HG02798 (cell line): ENCODE measurements at regions not wholly inside any gene's neighbourhood (a gene's known extent, or its start where the extent isn't known, plus 50 kb on each side); places are given as distances from the start of the nearest gene placed in this dataset.
"Not testable (repeated sequence)": the region's sequence is repeated elsewhere in the genome, so short reads cannot be mapped to it uniquely, and the experiment has no call there.

ENCODE experiments used
- ATAC-seq: cut with Tn5 transposase; IDR thresholded peaks from one replicate; pipeline ENCODE4 v1.9.1; 2021; ENCODE audit warnings: mild to moderate bottlenecking; ENCODE audit not compliant: unreplicated experiment, poor library complexity

GRCh38 chr5:128778474-128778873 lies 186.8 kb upstream of the SLC27A6 start:
- no peak for ATAC-seq

DNA sequence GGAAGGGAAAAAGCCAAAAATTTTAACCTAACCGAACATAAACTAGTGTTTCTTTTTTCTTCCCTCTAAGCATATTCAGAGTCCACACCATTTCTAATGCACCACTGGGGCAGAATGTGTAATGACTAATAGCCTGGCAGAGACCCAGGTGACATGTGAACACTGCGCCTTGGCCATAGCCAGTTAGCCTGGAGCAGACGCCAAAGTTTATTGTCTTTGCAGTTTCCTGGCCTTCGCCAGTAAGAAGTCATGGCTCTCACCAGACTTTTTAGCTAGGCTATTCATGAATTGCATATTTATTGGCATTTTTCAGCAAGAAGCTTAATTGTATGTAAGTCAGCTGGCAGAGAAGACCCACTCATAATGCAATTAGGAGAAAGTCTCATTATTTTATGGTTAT lies 182.8 kb upstream of the SLC27A6 start:
- no peak for ATAC-seq

- no peak for ATAC-seq
Measured at GRCh38 chr5:128784726-128785125, 180.6 kb upstream of the SLC27A6 start.

GRCh38 chr5:128791312-128791711 lies 174.0 kb upstream of the SLC27A6 start:
- no peak for ATAC-seq

DNA sequence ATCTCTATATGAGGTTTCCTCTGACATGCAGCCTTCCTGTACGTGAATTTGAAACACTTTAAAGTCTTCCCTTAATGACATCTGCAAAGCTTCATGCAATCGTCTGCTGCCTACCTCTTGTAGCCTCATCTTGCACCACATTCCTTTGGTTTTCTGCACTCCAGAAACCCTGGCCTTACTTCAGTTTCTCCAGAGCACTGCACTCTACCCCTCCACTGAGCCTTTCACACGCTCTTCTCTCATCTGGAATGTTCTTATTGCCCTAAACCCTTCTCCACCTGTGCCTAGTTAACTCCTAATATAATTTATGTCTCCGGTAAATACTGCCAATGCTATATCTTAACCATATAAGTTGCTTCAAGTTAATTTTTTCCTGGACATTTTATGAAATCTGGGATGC lies 168.8 kb upstream of the SLC27A6 start:
- no peak for ATAC-seq

DNA sequence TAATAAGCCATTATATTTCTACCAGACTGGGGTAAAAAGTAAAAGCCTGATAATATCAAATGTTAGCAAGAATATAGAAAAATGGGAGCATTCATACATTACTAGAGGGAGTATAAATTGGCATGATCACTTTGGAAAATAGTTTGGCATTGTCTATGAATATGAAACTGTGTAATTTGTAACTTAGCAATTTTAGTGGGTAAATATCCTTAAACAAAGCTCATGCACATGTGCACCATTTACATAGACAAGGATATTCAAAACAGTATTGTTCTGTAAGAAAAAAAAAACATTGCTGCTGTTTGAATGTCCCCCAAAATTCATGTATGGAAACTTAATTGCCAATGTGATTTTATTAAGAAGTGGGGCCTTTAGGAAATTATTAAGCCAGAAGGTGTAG lies 166.4 kb upstream of the SLC27A6 start:
- ATAC-seq, result no peak

DNA sequence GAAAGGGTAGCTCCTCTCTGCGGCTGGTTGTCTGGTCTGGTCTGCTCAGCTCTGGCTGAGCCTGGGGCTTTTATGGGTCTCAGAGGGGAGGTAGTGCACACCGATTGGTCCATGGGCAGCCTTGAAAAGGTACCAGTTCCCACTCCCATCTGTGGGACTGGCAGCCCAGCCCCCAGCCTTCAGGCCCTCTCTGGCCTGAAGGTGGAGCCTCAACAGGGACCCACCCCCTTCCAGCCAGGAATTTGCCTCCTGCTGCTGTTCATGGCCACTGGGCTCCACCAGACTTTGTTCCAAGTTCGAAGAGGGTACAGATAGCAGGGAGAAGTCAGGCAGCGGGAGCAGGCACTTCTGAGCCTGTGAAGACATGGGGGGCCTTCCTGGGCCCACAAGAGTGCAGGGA lies 165.3 kb upstream of the SLC27A6 start:
- ATAC-seq, result no peak

DNA sequence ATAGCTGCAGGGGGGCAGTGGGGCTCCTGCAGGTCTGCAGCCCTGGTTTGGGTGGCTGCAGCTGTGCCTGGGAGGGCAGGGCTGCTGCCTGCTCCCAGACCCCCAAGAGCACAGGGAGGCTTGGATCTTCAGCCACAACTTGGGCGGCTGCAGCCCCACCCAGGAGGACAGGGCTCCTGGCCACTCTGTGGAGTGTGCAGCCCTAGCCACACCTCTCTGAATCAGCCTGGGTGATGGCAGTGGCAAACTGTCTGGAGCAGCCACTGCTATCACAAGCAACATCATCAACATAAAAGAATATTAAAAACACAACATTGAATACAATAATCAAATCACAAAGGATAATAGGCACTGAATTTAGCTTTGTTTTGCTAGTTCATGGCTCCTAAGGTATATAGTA lies 164.9 kb upstream of the SLC27A6 start:
- no peak for ATAC-seq

DNA sequence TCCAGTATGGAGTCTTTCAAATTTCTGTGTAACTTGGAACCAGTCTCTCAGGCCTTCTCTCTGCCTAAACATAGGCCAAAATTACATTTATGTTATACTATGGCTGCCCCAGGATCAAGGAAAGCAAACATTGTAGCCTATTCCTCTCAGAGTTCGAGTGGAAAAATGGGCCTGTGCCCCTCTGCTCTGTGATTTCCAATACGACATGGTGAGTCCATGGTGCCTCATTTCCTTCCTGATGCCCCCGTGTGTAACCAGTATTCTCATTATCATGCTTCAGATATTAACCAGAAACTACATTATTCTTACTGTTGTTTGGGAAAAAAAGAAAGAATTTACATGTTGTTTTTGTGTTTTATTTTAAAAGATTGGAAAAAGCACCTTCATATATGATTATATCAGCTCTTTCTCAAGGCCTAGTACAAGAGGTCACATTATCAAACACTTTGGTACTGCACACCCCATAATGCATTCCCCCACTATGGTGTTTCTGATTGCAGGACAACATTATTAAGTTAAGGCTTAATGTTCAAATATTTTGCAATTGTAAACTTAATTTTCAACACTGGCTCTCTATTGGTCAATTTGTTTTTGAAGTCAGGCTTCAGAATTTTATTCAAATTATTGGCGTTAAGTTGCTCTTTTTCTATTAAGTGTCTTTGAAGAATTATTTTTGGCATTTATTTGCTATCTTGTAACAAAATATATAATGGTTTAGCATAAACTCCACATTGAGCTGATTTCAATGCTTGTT lies 151.8 kb upstream of the SLC27A6 start:
- no peak for ATAC-seq

DNA sequence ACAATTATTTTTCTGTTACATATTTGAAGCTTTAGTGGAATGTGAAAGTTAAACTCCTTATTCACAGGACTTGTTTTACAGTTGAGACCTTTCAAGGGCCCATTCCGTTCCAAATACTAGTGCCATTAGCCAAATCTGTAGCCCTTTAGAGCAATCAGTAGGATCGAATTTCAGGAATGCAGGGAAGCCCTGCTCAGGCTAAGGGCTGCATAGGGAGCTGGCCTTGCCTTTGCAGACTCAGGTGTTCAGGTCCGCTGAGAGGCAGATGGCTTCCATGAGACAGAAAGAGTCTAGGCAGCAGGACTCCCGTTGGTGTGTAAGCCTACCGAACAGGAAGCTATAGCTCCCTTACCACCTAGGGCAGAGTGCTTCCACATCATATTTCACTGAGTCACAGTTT lies 150.1 kb upstream of the SLC27A6 start:
- no peak for ATAC-seq

DNA sequence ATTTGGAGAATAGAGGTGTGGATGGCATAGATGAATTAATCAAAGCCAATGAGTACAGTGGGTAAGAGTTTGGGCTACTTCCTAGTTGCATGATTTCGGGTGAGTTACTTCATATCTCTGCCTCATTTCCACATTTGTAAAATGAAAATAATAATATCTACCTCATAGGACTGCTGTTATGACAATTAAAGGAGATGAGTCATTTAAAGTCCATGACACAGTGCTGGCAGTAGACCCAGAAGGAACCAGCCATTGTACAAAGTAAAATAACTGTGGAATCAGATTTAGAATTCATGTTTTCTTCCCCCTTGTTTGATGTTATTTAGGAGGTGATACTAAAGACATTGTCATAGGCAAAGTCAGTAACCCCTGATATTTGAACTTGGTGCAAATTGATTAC lies 139.5 kb upstream of the SLC27A6 start:
- ATAC-seq, result no peak

DNA sequence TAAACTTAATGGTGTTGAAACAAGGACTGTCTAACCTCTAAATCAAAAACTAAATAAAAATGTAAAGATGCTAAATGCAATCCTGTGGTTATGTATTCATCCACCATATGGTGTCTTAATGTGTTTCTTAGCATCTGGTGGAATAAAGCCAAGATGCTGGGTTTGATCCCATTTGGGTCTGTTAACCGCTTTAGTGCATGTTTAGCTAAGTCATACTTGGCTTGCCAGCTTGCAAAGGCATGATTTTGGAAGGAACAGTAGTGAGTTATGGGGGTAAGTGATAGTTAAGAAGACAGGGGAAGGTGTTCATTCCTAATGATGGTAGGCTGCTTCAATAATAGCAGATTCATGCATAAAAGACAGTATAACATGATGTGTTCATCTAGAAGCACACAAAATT lies 139.0 kb upstream of the SLC27A6 start:
- no peak for ATAC-seq

- no peak for ATAC-seq
Measured at GRCh38 chr5:128836571-128836970, 128.7 kb upstream of the SLC27A6 start.

DNA sequence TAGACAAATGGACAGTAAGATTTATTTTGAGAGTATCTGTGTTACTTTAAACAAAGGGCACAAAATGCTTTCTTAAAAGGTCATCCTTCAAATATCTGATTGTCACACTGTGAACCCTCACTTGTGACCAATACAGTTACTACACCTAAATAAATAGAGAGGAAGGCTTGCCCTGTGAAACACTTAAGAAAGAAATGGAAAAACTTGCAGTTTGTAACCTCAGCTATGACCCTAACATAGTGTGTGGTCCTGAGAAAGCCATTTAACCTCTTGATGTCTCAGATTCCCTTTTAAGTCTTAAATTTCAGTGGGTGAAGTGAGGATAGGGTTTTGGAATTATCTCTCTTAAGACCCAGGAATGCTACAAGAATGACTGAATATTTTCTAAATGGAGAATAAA lies 126.7 kb upstream of the SLC27A6 start:
- no peak for ATAC-seq

GRCh38 chr5:128842241-128842640 lies 123.0 kb upstream of the SLC27A6 start:
- ATAC-seq, result no peak

GRCh38 chr5:128844354-128844923 lies 120.8 kb upstream of the SLC27A6 start:
- ATAC-seq, result no peak

GRCh38 chr5:128850049-128850448 lies 115.2 kb upstream of the SLC27A6 start:
- no peak for ATAC-seq

- ATAC-seq, result no peak
Measured at GRCh38 chr5:128854931-128855330, 110.4 kb upstream of the SLC27A6 start.

DNA sequence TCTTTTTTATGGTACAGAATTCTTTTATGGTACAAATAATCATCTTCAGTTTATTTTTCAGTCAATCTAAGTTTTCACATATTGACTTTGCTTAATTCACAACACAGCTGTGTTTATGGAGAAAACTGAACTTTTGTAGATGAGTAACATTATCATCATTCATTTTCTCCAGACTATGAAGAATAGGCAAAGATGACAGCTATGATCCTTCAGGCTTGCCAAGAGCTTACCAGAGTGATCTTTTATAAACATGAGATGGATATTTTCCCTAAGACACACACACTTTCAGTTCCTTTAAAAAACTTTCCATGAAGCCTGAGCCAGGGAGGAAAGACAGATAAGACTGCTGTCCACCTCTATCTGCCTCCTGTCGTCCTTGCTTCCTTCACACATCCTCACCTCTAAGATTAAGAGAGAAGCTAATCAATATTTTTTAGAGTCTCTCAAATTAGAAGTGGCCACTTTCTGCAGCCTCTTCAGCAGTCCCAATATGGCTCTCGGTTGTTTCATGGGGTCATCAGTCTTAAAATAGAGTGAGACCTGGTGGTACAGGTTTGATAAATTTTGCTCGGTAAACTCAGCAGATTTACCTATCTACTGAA lies 108.1 kb upstream of the SLC27A6 start:
- no peak for ATAC-seq

DNA sequence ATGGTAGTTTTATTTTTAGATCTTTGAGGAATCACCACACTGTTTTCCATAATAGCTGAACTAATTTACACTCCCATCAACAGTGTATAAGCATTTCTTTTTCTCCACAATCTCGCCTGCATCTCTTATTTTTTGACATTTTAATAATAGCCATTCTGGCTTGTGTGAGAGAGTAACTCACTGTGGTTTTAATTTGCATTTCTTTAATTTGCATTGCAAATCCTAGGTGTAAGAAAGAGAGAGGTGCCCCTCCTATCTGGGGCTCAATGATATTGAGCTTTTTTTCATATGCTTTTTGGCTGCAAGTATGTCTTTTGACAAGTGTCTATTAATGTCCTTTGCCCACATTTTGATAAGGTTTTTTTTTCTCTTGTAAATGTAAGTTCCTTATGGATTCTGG lies 106.3 kb upstream of the SLC27A6 start:
- ATAC-seq, result no peak

- not testable (repeated sequence) for ATAC-seq
Measured at GRCh38 chr5:128861155-128861554, 104.1 kb upstream of the SLC27A6 start.

GRCh38 chr5:128869970-128870369 lies 95.3 kb upstream of the SLC27A6 start:
- no peak for ATAC-seq
